HUDEP-2 (cell line): ENCODE measurements at regions not wholly inside any gene's neighbourhood (a gene's known extent, or its start where the extent isn't known, plus 50 kb on each side); places are given as distances from the start of the nearest gene placed in this dataset.

Source experiments
- DNase-seq, 76 experiments: peaks; one replicate each; lab custom pipeline; 2025; ENCODE audit not compliant: unreplicated experiment in 76 of 76; lab: John Stamatoyannopoulos, UW

GRCh38 chr4:177099211-177099610, 210.5 kb upstream of the NEIL3 start:
- DNase-seq, result no peak

- DNase-seq, result no peak
These were observed 209.4 kb upstream of the NEIL3 start for GRCh38 chr4:177100307-177100706.

GRCh38 chr4:177103619-177104018, 206.1 kb upstream of the NEIL3 start:
- no peak for DNase-seq

- no peak for DNase-seq
These were observed 204.1 kb upstream of the NEIL3 start for GRCh38 chr4:177105536-177105935.

GRCh38 chr4:177107288-177107921, 202.3 kb upstream of the NEIL3 start:
- no peak for DNase-seq

- no peak for DNase-seq
These were observed 201.0 kb upstream of the NEIL3 start for GRCh38 chr4:177108708-177109107.

GRCh38 chr4:177109769-177110168, 199.9 kb upstream of the NEIL3 start:
- no peak for DNase-seq

- no peak for DNase-seq
These were observed 193.5 kb upstream of the NEIL3 start for GRCh38 chr4:177116161-177116560.

- DNase-seq, result no peak
These were observed 192.4 kb upstream of the NEIL3 start for GRCh38 chr4:177117256-177117655.

GRCh38 chr4:177118596-177118995, 191.1 kb upstream of the NEIL3 start:
- DNase-seq, result no peak

- DNase-seq, result no peak
These were observed 190.6 kb upstream of the NEIL3 start for GRCh38 chr4:177119021-177119471.

GRCh38 chr4:177119691-177120090, 190.0 kb upstream of the NEIL3 start:
- DNase-seq, result no peak

- DNase-seq, result no peak
These were observed 185.9 kb upstream of the NEIL3 start for GRCh38 chr4:177123811-177124210.

GRCh38 chr4:177124349-177125064, 185.2 kb upstream of the NEIL3 start:
- DNase-seq, result no peak

GRCh38 chr4:177125656-177126055, 184.0 kb upstream of the NEIL3 start:
- DNase-seq, result no peak

GRCh38 chr4:177127658-177128057, 182.0 kb upstream of the NEIL3 start:
- no peak for DNase-seq

- DNase-seq, result no peak
These were observed 181.4 kb upstream of the NEIL3 start for GRCh38 chr4:177128306-177128705.

- DNase-seq, result no peak
These were observed 177.9 kb upstream of the NEIL3 start for GRCh38 chr4:177131736-177132135.

- DNase-seq, result no peak
These were observed 162.0 kb upstream of the NEIL3 start for GRCh38 chr4:177147668-177148067.

- no peak for DNase-seq
These were observed 154.2 kb upstream of the NEIL3 start for GRCh38 chr4:177155454-177155853.

GRCh38 chr4:177159600-177159999, 150.1 kb upstream of the NEIL3 start:
- DNase-seq, result no peak

GRCh38 chr4:177161781-177162180, 147.9 kb upstream of the NEIL3 start:
- DNase-seq, result no peak
